ENCODE measurements at regions not wholly inside any gene's neighbourhood (a gene's known extent, or its start where the extent isn't known, plus 50 kb on each side); places are given as distances from the start of the nearest gene placed in this dataset.

DNA sequence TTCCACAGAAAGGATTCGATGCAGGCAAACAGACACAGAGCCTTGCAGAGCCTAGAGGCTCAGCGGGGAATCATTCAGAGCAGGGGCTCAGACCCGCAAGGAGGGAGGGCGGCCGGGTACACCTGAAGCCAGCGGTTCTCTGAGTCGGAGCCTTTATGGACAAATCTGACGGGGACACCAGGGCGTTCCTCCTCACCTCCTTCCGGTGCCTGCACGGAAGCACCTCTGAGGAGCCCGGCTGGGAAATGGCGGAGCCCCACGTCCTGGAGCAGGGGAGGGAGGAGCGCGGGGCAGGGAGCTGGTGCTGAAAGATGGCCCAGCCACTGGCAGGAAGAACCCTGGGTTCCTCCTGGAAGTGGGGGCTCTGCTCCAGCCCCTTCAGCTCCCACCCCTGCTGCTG, 193.5 kb upstream of the ALKAL2 start:
- no peak for DNase-seq (ENCODE audit: low read depth in 2 of 2)

GRCh38 chr2:479490-480176, 191.7 kb upstream of the ALKAL2 start:
- no peak for DNase-seq (ENCODE audit: low read depth in 2 of 2)

DNA sequence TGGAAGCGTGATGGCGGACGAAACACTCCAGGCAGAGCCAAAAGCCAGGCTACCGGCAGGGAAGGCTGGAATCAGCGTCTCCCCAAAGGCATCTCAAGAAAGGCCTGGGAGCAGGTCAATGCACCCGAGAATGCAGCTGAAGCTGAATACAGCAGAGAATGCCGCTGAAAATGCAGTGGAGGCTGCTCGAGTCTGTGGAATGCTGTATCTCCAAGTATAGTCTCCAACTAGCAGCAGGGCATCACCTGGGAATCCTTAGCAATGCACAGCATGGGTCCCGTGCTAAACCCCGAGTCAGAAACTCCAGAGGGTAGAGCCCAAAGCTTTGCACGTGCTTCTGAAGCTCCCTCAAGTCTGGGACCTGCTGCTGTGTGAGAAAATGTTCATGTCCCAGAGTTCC, 191.1 kb upstream of the ALKAL2 start:
- no peak for DNase-seq (ENCODE audit: low read depth in 2 of 2)

- no peak for DNase-seq (ENCODE audit: low read depth in 2 of 2)
Measured at GRCh38 chr2:471560-471959, 183.7 kb upstream of the ALKAL2 start.

- no peak for DNase-seq (ENCODE audit: low read depth in 2 of 2)
Measured at GRCh38 chr2:469514-469913, 181.6 kb upstream of the ALKAL2 start.

GRCh38 chr2:468648-469336, 180.9 kb upstream of the ALKAL2 start:
- no peak for DNase-seq (ENCODE audit: low read depth in 2 of 2)

DNA sequence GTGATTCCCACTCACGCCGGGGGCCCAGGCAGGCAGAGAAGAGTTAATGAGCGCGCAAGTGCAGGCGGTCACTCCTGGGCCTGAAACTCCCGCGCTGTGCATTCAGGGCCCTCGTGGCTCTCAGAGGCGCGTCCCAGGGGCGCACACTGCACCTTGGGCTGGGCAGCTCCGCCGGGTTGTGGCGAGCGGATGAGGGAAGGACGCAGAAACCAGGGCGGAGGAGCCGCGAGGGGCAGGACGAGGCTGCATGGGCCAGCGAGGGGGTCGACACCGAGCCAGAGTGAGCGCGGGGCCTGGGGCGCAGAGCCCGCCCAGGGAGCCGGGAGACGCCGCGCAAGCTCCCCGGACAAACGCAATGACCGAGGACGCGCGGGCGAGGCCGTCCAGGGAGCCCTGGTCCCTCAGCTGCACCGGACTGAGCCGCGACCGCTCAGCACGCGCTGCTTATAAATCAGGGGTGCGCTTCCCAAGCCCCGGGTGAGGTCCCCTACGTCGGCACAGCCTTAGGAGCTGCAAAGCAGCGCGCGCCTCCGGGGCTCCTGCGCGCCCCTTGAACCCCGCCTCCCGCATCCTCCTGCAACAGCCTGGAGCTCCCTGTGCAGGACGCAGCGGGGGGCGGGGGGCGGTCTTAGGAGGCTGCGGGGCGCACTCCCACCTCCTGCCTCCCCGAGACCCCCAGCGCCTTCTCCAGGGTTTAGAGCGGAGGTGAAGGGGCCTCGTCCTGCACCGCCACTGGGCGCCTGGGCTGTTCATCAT, 180.2 kb upstream of the ALKAL2 start:
- DNase-seq (ENCODE audit: low read depth in 2 of 2): no peak

DNA sequence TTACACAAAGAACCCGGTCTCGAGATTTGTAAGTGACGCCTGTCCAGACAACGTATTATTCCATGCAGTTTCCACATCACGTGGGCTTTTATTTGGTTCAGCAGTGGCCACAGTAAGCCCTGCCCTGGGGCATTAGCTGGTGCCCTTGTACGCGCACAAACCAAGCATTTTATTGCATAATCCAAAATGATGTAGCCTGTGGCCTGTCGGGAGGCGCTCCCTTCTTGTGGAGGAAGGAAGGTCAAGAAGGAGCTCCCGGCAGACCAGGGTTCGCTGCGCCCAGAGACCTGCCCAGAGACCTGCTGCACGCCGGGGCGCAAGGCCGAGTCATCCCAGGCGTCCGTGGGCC, 179.6 kb upstream of the ALKAL2 start:
- no peak for DNase-seq (ENCODE audit: low read depth in 2 of 2)

GRCh38 chr2:467101-467500, 179.2 kb upstream of the ALKAL2 start:
- DNase-seq (ENCODE audit: low read depth in 2 of 2): no peak

- DNase-seq (ENCODE audit: low read depth in 2 of 2): no peak
Measured at GRCh38 chr2:464562-465309, 176.8 kb upstream of the ALKAL2 start.

- DNase-seq (ENCODE audit: low read depth in 2 of 2): no peak
Measured at GRCh38 chr2:460861-461260, 173.0 kb upstream of the ALKAL2 start.

DNA sequence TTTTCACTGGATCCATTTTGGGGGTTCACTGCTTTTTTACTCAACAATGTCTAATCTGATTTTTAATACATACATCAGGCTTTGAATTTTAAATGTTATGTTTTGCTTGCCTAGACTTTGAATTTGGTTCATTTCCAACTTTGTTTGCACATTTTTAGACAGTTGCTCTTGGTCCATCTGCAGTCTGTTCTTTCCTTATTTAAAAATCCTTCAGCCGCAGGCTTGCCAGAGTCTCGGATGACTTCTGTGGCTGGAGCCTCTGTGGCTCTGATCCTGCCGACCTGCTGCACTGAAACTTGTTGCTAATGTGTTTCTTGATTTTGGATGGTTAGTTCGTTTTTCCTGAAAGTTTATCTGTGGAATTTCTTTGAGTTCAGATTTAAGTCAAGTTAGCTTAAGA, 172.0 kb upstream of the ALKAL2 start:
- DNase-seq (ENCODE audit: low read depth in 2 of 2): no peak

- DNase-seq (ENCODE audit: low read depth in 2 of 2): no peak
Measured at GRCh38 chr2:458425-458815, 170.5 kb upstream of the ALKAL2 start.

DNA sequence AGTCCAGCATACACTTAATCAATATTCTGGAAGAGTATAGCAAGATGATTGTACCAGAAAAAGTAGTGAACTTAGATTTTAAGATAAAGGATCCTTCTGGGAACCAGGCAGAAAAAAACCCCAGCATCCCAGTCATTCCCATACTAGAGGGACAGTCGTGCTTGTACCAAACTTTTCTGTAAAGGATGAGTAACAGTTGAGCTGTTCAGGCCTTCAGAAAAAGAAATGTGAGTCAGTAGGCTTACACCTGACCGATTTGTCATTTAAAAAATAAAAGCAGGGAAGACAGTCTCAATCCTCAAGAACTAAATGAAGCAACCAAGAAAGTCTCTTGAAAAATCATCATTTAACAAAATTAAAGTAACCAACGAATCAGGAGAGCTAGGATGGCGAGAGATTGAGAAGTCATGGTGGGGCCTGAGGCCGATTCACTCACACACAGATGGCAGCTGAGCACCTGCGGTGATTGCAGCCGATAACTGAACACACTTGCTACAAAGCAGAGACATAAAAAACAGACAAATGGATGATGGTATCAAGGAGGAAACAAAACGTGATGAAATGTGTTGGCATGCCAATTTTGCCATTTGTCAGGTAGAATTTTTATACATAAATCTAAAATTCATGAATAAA, 170.0 kb upstream of the ALKAL2 start:
- no peak for DNase-seq (ENCODE audit: low read depth in 2 of 2)

GRCh38 chr2:457262-457661, 169.4 kb upstream of the ALKAL2 start:
- DNase-seq (ENCODE audit: low read depth in 2 of 2): no peak

- no peak for DNase-seq (ENCODE audit: low read depth in 2 of 2)
Measured at GRCh38 chr2:455913-456312, 168.0 kb upstream of the ALKAL2 start.

GRCh38 chr2:455015-455705, 167.3 kb upstream of the ALKAL2 start:
- no peak for DNase-seq (ENCODE audit: low read depth in 2 of 2)

GRCh38 chr2:453132-453531, 165.2 kb upstream of the ALKAL2 start:
- no peak for DNase-seq (ENCODE audit: low read depth in 2 of 2)

- DNase-seq (ENCODE audit: low read depth in 2 of 2): no peak
Measured at GRCh38 chr2:451495-451894, 163.6 kb upstream of the ALKAL2 start.

GRCh38 chr2:449246-450067, 161.6 kb upstream of the ALKAL2 start:
- no peak for DNase-seq (ENCODE audit: low read depth in 2 of 2)

All from stimulated activated CD4-positive, alpha-beta T cell treated with anti-CD3 and anti-CD28 coated beads, Interleukin-12 subunit alpha, Interleukin-12 subunit beta, amount 100 ng/mL, for 24 hours (primary cell).